B cell (primary cell): ENCODE measurements at regions not wholly inside any gene's neighbourhood (a gene's known extent, or its start where the extent isn't known, plus 50 kb on each side); places are given as distances from the start of the nearest gene placed in this dataset.

Source experiments
- ATAC-seq: fragments of 200-7000 bp; cut with Tn5 transposase; one replicate; pipeline ENCODE4 v1.10.0; 2021; ENCODE audit warnings: low read depth, mild to moderate bottlenecking, moderate number of reproducible peaks, moderate library complexity
- CTCF ChIA-PET: fragments of 350-600 bp; sonication (Branson Sonifier 250); formaldehyde crosslinking; loops from one replicate; lab custom pipeline; 2021; ENCODE audit warnings: antibody characterized with exemption, inconsistent platforms; lab: Charles Lee
- POLR2A ChIA-PET: fragments of 350-600 bp; sonication (Branson Sonifier 250); formaldehyde crosslinking; loops from one replicate; lab custom pipeline; 2021; ENCODE audit warnings: antibody characterized with exemption; lab: Charles Lee
- DNase-seq: peaks from one replicate; pipeline ENCODE4 v3.0.0; 2013
- H2AFZ ChIP-seq: 2 replicates; pipeline ENCODE4 v1.6.1; 2012; ENCODE audit warnings: mild to moderate bottlenecking, low read depth, low read length; ENCODE audit not compliant: insufficient read depth, poor library complexity, severe bottlenecking
- H3K27ac ChIP-seq, 2 donors: 1 replicate in 1 of 2; 2 replicates in 1 of 2; pipeline ENCODE4 v1.5.1; 2012 to 2013; ENCODE audit warnings: low read length in 2 of 2, mild to moderate bottlenecking in 2 of 2, moderate library complexity in 1 of 2
- H3K27me3 ChIP-seq, 4 experiments: fragments of 200-600 bp in 1 of 4; sonication (generic) in 1 of 4; replicated peaks in 1 of 4; 1 replicate in 2 of 4; 2 replicates in 2 of 4; pipeline versions ENCODE4 v1.6.1 to v1.7.0; 2013 to 2016; ENCODE audit warnings: low read length in 3 of 4, mild to moderate bottlenecking in 2 of 4, mixed read lengths in 1 of 4, moderate library complexity in 1 of 4; ENCODE audit not compliant: insufficient read depth in 4 of 4, control insufficient read depth in 3 of 4; ENCODE audit errors: control extremely low read depth in 1 of 4
- H3K36me3 ChIP-seq, 2 experiments: replicated peaks in 1 of 2; 1 replicate in 1 of 2; 2 replicates in 1 of 2; pipeline versions ENCODE4 v1.6.1 to v1.7.1; 2013; ENCODE audit warnings: low read length in 1 of 2; ENCODE audit not compliant: insufficient read depth in 2 of 2, control insufficient read depth in 1 of 2; ENCODE audit errors: control extremely low read depth in 1 of 2, extremely low read depth in 1 of 2
- H3K4me1 ChIP-seq, 2 donors: fragments of 200-600 bp in 1 of 2; sonication (generic) in 1 of 2; 1 replicate in 1 of 2; 2 replicates in 1 of 2; pipeline versions ENCODE4 v1.5.1 to v1.6.1; 2013 to 2017; ENCODE audit warnings: low read length in 2 of 2; ENCODE audit not compliant: control insufficient read depth in 2 of 2, insufficient read depth in 2 of 2
- H3K4me2 ChIP-seq: replicated peaks from 2 replicates; pipeline ENCODE3; 2012; ENCODE audit warnings: mild to moderate bottlenecking, low read depth, low read length; ENCODE audit not compliant: poor library complexity, severe bottlenecking
- H3K4me3 ChIP-seq, 5 experiments: fragments of 200-600 bp in 1 of 5; sonication (generic) in 1 of 5; 1 replicate in 3 of 5; 2 replicates in 2 of 5; pipeline versions ENCODE4 v1.5.1 to v1.7.0; 2011 to 2016; ENCODE audit warnings: low read length in 4 of 5, mild to moderate bottlenecking in 4 of 5, low read depth in 2 of 5, control low read depth in 1 of 5, moderate library complexity in 1 of 5; ENCODE audit not compliant: insufficient read depth in 1 of 5; ENCODE audit errors: control extremely low read depth in 1 of 5, extremely low read depth in 1 of 5
- H3K79me2 ChIP-seq: fragments of 200-600 bp; sonication (generic); one replicate; pipeline ENCODE4 v1.6.0; 2016; ENCODE audit warnings: low read length; ENCODE audit not compliant: control insufficient read depth, insufficient read depth
- H3K9ac ChIP-seq: fragments of 200-600 bp; sonication (generic); 2 replicates; pipeline ENCODE4 v1.6.1; 2017; ENCODE audit warnings: mild to moderate bottlenecking, low read length, moderate library complexity
- H3K9me3 ChIP-seq, 3 donors: one replicate each; pipeline versions ENCODE4 v1.6.1 to v1.7.1; 2013; ENCODE audit warnings: low read length in 2 of 3; ENCODE audit not compliant: control insufficient read depth in 2 of 3, insufficient read depth in 1 of 3; ENCODE audit errors: control extremely low read depth in 1 of 3
- H4K20me1 ChIP-seq: 2 replicates; pipeline ENCODE4 v1.6.0; 2012; ENCODE audit warnings: mild to moderate bottlenecking, low read length; ENCODE audit not compliant: insufficient read depth, control insufficient read depth, poor library complexity, severe bottlenecking
- H3K27ac Mint-ChIP-seq: one replicate; pipeline ENCODE4 v1.8.0; 2021; ENCODE audit warnings: mixed read lengths
- H3K27me3 Mint-ChIP-seq: one replicate; pipeline ENCODE4 v1.8.0; 2021; ENCODE audit warnings: mixed read lengths
- H3K4me1 Mint-ChIP-seq: one replicate; pipeline ENCODE4 v1.8.0; 2021; ENCODE audit warnings: mixed read lengths
- H3K4me3 Mint-ChIP-seq: one replicate; pipeline ENCODE4 v1.8.0; 2021; ENCODE audit warnings: mixed read lengths
- H3K9me3 Mint-ChIP-seq: one replicate; pipeline ENCODE4 v1.8.0; 2022; ENCODE audit warnings: mixed read lengths; ENCODE audit not compliant: insufficient read depth
- EZH2 ChIP-seq: IDR thresholded peaks from 2 replicates; pipeline ENCODE4 v1.6.1; 2012; ENCODE audit warnings: borderline replicate concordance, low read depth, mild to moderate bottlenecking, moderate library complexity, low read length; ENCODE audit not compliant: insufficient read depth, poor library complexity, severe bottlenecking
- WGBS: methylation state at CpG from one replicate; pipeline ENCODE4 v1.1.5; 2013; ENCODE audit warnings: missing lambda C conversion rate; ENCODE audit not compliant: insufficient coverage; 5-methylcytosine and 5-hydroxymethylcytosine counted together
- intact Hi-C: fragments of 100-400 bp; cut with micrococcal nuclease; formaldehyde crosslinking; loops from one replicate; pipeline ENCODE4 v1.10.0; 2022
- TF ChIP-seq, protein P1 (sequence below): fragments of 200-600 bp; IDR thresholded peaks from one replicate; pipeline ENCODE4 v1.8.0; 2022; ENCODE audit warnings: antibody characterized with exemption, mild to moderate bottlenecking

GRCh38 chr21:22490049-22490448 is 1491.8 kb downstream of the NCAM2 start:
- no peaks in the 10 kb centered on the region for H3K27me3 ChIP-seq
- no CpG with 5 or more reads among the region's 1 CpG for WGBS
- POLR2A ChIA-PET: no interaction called here
- no peak overlapping the region for H3K4me3 Mint-ChIP-seq
- H3K79me2 ChIP-seq: no peaks in the 10 kb centered on the region
- H3K27ac ChIP-seq: no peak overlapping the region
- no peak for TF ChIP-seq EZH2
- H3K4me1 Mint-ChIP-seq: no peaks in the 10 kb centered on the region
- intact Hi-C loops: no loop called here
- H3K27me3 Mint-ChIP-seq: no peaks in the 10 kb centered on the region
- H3K9me3 ChIP-seq: peaks cover 0 to 5% (median 2%) of the 10 kb centered on the region in 3 donors
- no peak overlapping the region for H3K27ac Mint-ChIP-seq
- no peaks in the 10 kb centered on the region for H3K4me1 ChIP-seq
- no peak overlapping the region for H3K9ac ChIP-seq
- H4K20me1 ChIP-seq: no peaks in the 10 kb centered on the region
- no peak overlapping the region for H3K4me3 ChIP-seq
- no peaks in the 10 kb centered on the region for H3K9me3 Mint-ChIP-seq
- CTCF ChIA-PET: no interaction called here
- no peak overlapping the region for H3K4me2 ChIP-seq
- H3K36me3 ChIP-seq: no peaks in the 10 kb centered on the region
- H2AFZ ChIP-seq: no peak overlapping the region
- DNase-seq (no peak), ATAC-seq (no peak)

DNA sequence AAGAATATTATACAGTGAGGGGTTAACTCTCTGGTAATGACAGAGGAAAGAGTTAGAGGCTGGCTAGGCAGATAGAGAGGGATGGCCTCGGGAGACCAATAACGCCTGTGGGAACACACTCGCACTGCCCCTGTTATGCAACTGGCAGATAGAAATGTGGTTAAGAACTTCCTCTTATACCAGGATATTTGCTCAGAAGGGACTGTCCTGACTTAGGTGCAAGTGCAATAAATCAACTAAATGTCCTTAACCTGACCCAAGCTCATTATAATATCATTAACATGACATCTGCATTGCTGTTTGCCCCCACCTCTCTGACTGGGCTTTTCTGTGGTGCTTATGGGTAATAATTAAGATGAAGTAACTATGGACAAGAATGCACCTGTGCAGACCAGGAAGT is 1518.0 kb downstream of the NCAM2 start:
- Mint-ChIP-seq H3K4me3 (no peak overlapping the region), H3K9me3 (peaks cover 2% of the 10 kb centered on the region), H3K4me1 (peaks cover 14% of the 10 kb centered on the region), H3K27ac (no peak overlapping the region), H3K27me3 (no peaks in the 10 kb centered on the region)
- Histone ChIP-seq H3K79me2 (no peaks in the 10 kb centered on the region), H3K4me2 (no peak overlapping the region), H3K27me3 (no peaks in the 10 kb centered on the region), H3K4me3 (no peak overlapping the region), H3K27ac (no peak overlapping the region), H3K9me3 (peaks cover 0 to 13% (median 4%) of the 10 kb centered on the region in 3 donors), H4K20me1 (no peaks in the 10 kb centered on the region), H3K4me1 (peaks cover 3 to 8% of the 10 kb centered on the region in 2 donors), H2AFZ (no peak overlapping the region), H3K9ac (no peak overlapping the region), H3K36me3 (no peaks in the 10 kb centered on the region)
- ChIA-PET POLR2A (no interaction called here), CTCF (no interaction called here)
- no peak for ATAC-seq
- intact Hi-C loops: no loop called here
- DNase-seq: no peak
- WGBS: no CpG with 5 or more reads among the region's 3 CpGs
- TF ChIP-seq, protein P1, sequence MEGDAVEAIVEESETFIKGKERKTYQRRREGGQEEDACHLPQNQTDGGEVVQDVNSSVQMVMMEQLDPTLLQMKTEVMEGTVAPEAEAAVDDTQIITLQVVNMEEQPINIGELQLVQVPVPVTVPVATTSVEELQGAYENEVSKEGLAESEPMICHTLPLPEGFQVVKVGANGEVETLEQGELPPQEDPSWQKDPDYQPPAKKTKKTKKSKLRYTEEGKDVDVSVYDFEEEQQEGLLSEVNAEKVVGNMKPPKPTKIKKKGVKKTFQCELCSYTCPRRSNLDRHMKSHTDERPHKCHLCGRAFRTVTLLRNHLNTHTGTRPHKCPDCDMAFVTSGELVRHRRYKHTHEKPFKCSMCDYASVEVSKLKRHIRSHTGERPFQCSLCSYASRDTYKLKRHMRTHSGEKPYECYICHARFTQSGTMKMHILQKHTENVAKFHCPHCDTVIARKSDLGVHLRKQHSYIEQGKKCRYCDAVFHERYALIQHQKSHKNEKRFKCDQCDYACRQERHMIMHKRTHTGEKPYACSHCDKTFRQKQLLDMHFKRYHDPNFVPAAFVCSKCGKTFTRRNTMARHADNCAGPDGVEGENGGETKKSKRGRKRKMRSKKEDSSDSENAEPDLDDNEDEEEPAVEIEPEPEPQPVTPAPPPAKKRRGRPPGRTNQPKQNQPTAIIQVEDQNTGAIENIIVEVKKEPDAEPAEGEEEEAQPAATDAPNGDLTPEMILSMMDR: no peak
- no peak for TF ChIP-seq EZH2
